Endothelial cell of umbilical vein (primary cell): ENCODE measurements at regions not wholly inside any gene's neighbourhood (a gene's known extent, or its start where the extent isn't known, plus 50 kb on each side); places are given as distances from the start of the nearest gene placed in this dataset.
A peak's percentile ranks its signal among the peaks of the same experiment; 100 is the strongest.

ENCODE experiments used
- BruUV-seq: library from RNA; stranded (reverse); fragments of 400-500 nt; replicated peaks from 2 replicates; lab custom pipeline; 2021; lab: Mats Ljungman, UMichigan
- CTCF ChIA-PET: fragments of 300-600, 350-600 bp; sonication (Branson Sonifier 250); formaldehyde crosslinking; loops from one replicate; lab custom pipeline; 2021; ENCODE audit warnings: antibody characterized with exemption, inconsistent platforms; lab: Charles Lee
- POLR2A ChIA-PET: fragments of 300-600, 350-600 bp; sonication (Branson Sonifier 250); formaldehyde crosslinking; loops from one replicate; lab custom pipeline; 2021; ENCODE audit warnings: antibody characterized with exemption, inconsistent platforms; lab: Charles Lee
- DNase-seq: peaks from one replicate; pipeline ENCODE4 v3.0.0-alpha.2; 2011; ENCODE audit warnings: low read depth, low spot score
- FAIRE-seq: peaks from 2 replicates; lab custom pipeline; 2011; peaks lifted over from hg19 to GRCh38; lab: Jason Lieb, UNC
- H2AFZ ChIP-seq: 2 replicates; pipeline ENCODE4 v1.6.0; 2012; ENCODE audit warnings: low read depth, low read length, control low read depth, inconsistent platforms
- H3K27ac ChIP-seq: 2 replicates; pipeline ENCODE4 v1.5.1; 2011; ENCODE audit warnings: low read depth, mild to moderate bottlenecking, control low read depth, low read length, moderate library complexity; ENCODE audit not compliant: insufficient read depth
- H3K27me3 ChIP-seq, 2 experiments: 2 replicates each; pipeline versions ENCODE4 v1.6.0 to v1.6.1; 2011; ENCODE audit warnings: low read length in 2 of 2, mixed read lengths in 1 of 2; ENCODE audit not compliant: control insufficient read depth in 2 of 2, insufficient read depth in 2 of 2
- H3K36me3 ChIP-seq, 2 experiments: 2 replicates in 1 of 2; 3 replicates in 1 of 2; pipeline ENCODE4 v1.5.1; 2011; ENCODE audit warnings: low read length in 2 of 2, mild to moderate bottlenecking in 1 of 2, moderate library complexity in 1 of 2; ENCODE audit not compliant: control insufficient read depth in 2 of 2, insufficient read depth in 2 of 2; ENCODE audit errors: extremely low read depth in 1 of 2
- H3K4me1 ChIP-seq: 3 replicates; pipeline ENCODE4 v1.5.1; 2011; ENCODE audit warnings: mild to moderate bottlenecking, low read length; ENCODE audit not compliant: control insufficient read depth, insufficient read depth; ENCODE audit errors: extremely low read depth
- H3K4me2 ChIP-seq: 2 replicates; pipeline ENCODE4 v1.6.1; 2011; ENCODE audit warnings: low read length, control low read depth, mixed read lengths; ENCODE audit not compliant: insufficient read depth
- H3K4me3 ChIP-seq, 3 experiments: fragments of 200-600 bp in 1 of 3; sonication (generic), shearing (Covaris generic) in 1 of 3; replicated peaks in 1 of 3; 2 replicates each; pipeline ENCODE4 v1.5.1; 2011 to 2016; ENCODE audit warnings: control low read depth in 3 of 3, low read length in 3 of 3, mild to moderate bottlenecking in 2 of 3, inconsistent platforms in 1 of 3, low read depth in 1 of 3, moderate library complexity in 1 of 3; ENCODE audit not compliant: insufficient read depth in 1 of 3
- H3K79me2 ChIP-seq: 2 replicates; pipeline ENCODE4 v1.6.0; 2012; ENCODE audit warnings: low read length, inconsistent platforms; ENCODE audit not compliant: control insufficient read depth, insufficient read depth
- H3K9ac ChIP-seq: replicated peaks from 2 replicates; pipeline ENCODE3; 2011; ENCODE audit warnings: low read length, control low read depth; ENCODE audit not compliant: insufficient read depth; ENCODE audit errors: extremely low read depth
- H3K9me1 ChIP-seq: replicated peaks from 3 replicates; pipeline ENCODE4 v1.6.0; 2011; ENCODE audit warnings: mild to moderate bottlenecking, low read length; ENCODE audit not compliant: control insufficient read depth, insufficient read depth; ENCODE audit errors: extremely low read depth
- H3K9me3 ChIP-seq: replicated peaks from 2 replicates; pipeline ENCODE4 v1.5.1; 2012; ENCODE audit warnings: low read length, inconsistent platforms; ENCODE audit not compliant: control insufficient read depth, insufficient read depth
- H4K20me1 ChIP-seq: replicated peaks from 2 replicates; pipeline ENCODE3; 2011; ENCODE audit warnings: mild to moderate bottlenecking, low read length; ENCODE audit not compliant: control insufficient read depth, insufficient read depth; ENCODE audit errors: extremely low read depth
- EZH2 ChIP-seq: IDR thresholded peaks from 2 replicates; pipeline ENCODE4 v1.6.1; 2012; ENCODE audit warnings: borderline replicate concordance, low read depth, mild to moderate bottlenecking, moderate library complexity, low read length, inconsistent platforms; ENCODE audit not compliant: severe bottlenecking
- FOS ChIP-seq: IDR thresholded peaks from 2 replicates; pipeline ENCODE4 v1.6.1; 2011; ENCODE audit warnings: mild to moderate bottlenecking, low read length, moderate library complexity, borderline replicate concordance; ENCODE audit not compliant: insufficient read depth
- GATA2 ChIP-seq: IDR thresholded peaks from 2 replicates; pipeline ENCODE4 v1.7.0; 2011; ENCODE audit warnings: low read depth, mild to moderate bottlenecking, moderate library complexity, mixed read lengths, low read length; ENCODE audit not compliant: insufficient read length, insufficient read depth
- JUN ChIP-seq: IDR thresholded peaks from 2 replicates; pipeline ENCODE4 v1.6.1; 2011; ENCODE audit warnings: borderline replicate concordance, low read depth; ENCODE audit not compliant: insufficient read length, insufficient read depth
- MAX ChIP-seq: IDR thresholded peaks from 2 replicates; pipeline ENCODE4 v1.6.1; 2011; ENCODE audit not compliant: insufficient read depth, insufficient read length
- MYC ChIP-seq: IDR thresholded peaks from one replicate; pipeline ENCODE4 v1.6.1; 2011; ENCODE audit warnings: mild to moderate bottlenecking, low read depth, low read length
- POLR2AphosphoS5 ChIP-seq: IDR thresholded peaks from 2 replicates; pipeline ENCODE4 v1.6.1; 2012; ENCODE audit warnings: low read depth, mild to moderate bottlenecking, control low read depth, low read length, moderate library complexity; ENCODE audit not compliant: insufficient read depth
- dilution Hi-C: fragments of 300-500 bp; cut with MboI; formaldehyde crosslinking; loops from one replicate; pipeline ENCODE4 v1.15.0; 2019; ENCODE audit warnings: low sequenced_read_pairs; ENCODE audit not compliant: extremely low pct_ligation_motif_present
- intact Hi-C: fragments of 100-400 bp; cut with micrococcal nuclease; formaldehyde crosslinking; loops from one replicate; pipeline ENCODE4 v1.10.0; 2022
- TF ChIP-seq, protein P1 (sequence below), 2 donors: IDR thresholded peaks; 1 replicate in 1 of 2; 2 replicates in 1 of 2; pipeline ENCODE4 v1.5.1; 2011; ENCODE audit warnings: low read length in 2 of 2, mild to moderate bottlenecking in 2 of 2, moderate library complexity in 2 of 2, control low read depth in 1 of 2, inconsistent platforms in 1 of 2, low read depth in 1 of 2; ENCODE audit not compliant: insufficient read depth in 1 of 2; ENCODE audit errors: extremely low read depth in 1 of 2

DNA sequence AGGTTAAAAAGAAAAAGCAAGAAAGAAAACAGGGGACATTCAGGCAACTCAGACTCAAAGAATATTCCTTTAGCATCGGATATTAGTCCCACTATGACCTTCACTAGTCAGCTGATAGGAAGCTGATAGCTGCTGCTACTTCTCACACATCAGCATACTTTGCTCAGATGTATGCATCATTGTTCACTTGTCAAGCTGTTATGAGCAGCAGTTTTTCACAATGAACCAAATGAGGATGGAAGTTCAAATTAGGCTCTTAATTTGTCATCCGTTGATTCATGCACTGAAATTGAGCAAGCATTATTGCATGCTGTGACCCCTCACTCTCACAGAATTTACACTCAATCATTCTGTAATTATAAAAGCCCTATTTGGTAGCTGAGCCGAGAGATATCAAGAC, 257.7 kb downstream of the SNX13 start:
- no peak overlapping the region for H3K27ac ChIP-seq
- POLR2A ChIA-PET, result no interaction called here
- H3K79me2 ChIP-seq, result no peaks in the 10 kb centered on the region
- peaks cover 4% of the 10 kb centered on the region for H3K4me1 ChIP-seq
- no peak overlapping the region for H3K9ac ChIP-seq
- no peak overlapping the region for H2AFZ ChIP-seq
- DNase-seq (no peak), FAIRE-seq (peak; percentile 4)
- H3K36me3 ChIP-seq, result no peaks in the 10 kb centered on the region
- H4K20me1 ChIP-seq, result no peaks in the 10 kb centered on the region
- dilution Hi-C loops (no loop called here), intact Hi-C loops (loop anchor here (10.0 kb wide), 1 partner anchor 698 kb away; no protein-coding TSS in a partner anchor)
- no peaks in the 10 kb centered on the region for H3K27me3 ChIP-seq
- no peak overlapping the region for H3K4me2 ChIP-seq
- TF ChIP-seq, protein P1, sequence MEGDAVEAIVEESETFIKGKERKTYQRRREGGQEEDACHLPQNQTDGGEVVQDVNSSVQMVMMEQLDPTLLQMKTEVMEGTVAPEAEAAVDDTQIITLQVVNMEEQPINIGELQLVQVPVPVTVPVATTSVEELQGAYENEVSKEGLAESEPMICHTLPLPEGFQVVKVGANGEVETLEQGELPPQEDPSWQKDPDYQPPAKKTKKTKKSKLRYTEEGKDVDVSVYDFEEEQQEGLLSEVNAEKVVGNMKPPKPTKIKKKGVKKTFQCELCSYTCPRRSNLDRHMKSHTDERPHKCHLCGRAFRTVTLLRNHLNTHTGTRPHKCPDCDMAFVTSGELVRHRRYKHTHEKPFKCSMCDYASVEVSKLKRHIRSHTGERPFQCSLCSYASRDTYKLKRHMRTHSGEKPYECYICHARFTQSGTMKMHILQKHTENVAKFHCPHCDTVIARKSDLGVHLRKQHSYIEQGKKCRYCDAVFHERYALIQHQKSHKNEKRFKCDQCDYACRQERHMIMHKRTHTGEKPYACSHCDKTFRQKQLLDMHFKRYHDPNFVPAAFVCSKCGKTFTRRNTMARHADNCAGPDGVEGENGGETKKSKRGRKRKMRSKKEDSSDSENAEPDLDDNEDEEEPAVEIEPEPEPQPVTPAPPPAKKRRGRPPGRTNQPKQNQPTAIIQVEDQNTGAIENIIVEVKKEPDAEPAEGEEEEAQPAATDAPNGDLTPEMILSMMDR (IDR thresholded peaks at IDR 0.05; ENCODE audit: extremely low read depth in 1 of 2, insufficient read depth in 1 of 2, low read depth in 1 of 2, low read length in 2 of 2), result no peak
- TF ChIP-seq JUN (no peak), MAX (no peak), EZH2 (no peak), MYC (no peak), FOS (no peak), POLR2AphosphoS5 (no peak), GATA2 (no peak)
- H3K9me3 ChIP-seq, result no peaks in the 10 kb centered on the region
- BruUV-seq, result no TSS peak
- no peaks in the 10 kb centered on the region for H3K9me1 ChIP-seq
- no peak overlapping the region for H3K4me3 ChIP-seq
- CTCF ChIA-PET, result interaction anchor here (0.6 to 5.2 kb wide), 11 partner anchors 13 to 1440 kb away, joined by 3 to 51 read pairs (median 5); no protein-coding TSS in a partner anchor
